ENCODE measurements at regions not wholly inside any gene's neighbourhood (a gene's known extent, or its start where the extent isn't known, plus 50 kb on each side); places are given as distances from the start of the nearest gene placed in this dataset.

- TF ChIP-seq SNAI2 (CRISPR knock-in tag; IDR thresholded peaks at IDR 0.05) = no peak
- ATAC-seq = no peak
Measured at GRCh38 chrX:149267878-149268813, 237.0 kb downstream of the IDS start.

DNA sequence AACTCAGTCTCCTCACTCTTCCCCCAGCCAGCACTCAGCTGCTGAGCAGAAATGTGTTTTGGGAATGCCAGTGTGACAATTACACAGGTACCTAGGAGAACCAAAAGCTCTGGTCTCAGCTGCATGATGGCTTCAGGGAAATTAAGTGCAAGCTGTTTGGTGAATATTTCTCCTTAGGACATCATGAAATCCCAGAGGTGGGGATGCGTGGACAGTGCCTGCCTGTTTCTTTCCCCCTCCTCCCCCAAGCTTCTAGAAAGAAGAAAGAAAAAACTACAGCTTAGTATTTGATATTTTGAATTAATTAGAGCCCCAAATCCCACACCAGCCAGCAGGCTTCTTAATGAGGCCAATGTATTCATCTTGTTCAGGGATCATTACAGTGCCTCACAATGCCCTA lies 243.0 kb downstream of the IDS start:
- TF ChIP-seq ZNF565 (CRISPR knock-in tag; conservative IDR thresholded peaks at IDR 0.05; ENCODE audit: low read depth) (no peak), TOX (CRISPR knock-in tag; IDR thresholded peaks at IDR 0.05; ENCODE audit: borderline replicate concordance) (no peak), OSR1 (CRISPR knock-in tag; IDR thresholded peaks at IDR 0.05) (no peak), ZFP30 (CRISPR knock-in tag; IDR thresholded peaks at IDR 0.05) (no peak), SNAI2 (CRISPR knock-in tag; IDR thresholded peaks at IDR 0.05) (no peak), ESRRG (CRISPR knock-in tag; IDR thresholded peaks at IDR 0.05) (no peak), RARB (CRISPR knock-in tag; IDR thresholded peaks at IDR 0.05) (no peak), CSDC2 (CRISPR knock-in tag; IDR thresholded peaks at IDR 0.05) (no peak), ZNF70 (CRISPR knock-in tag; IDR thresholded peaks at IDR 0.05) (no peak), TSHZ2 (CRISPR knock-in tag; IDR thresholded peaks at IDR 0.05) (no peak), BACH2 (CRISPR knock-in tag; IDR thresholded peaks at IDR 0.05; ENCODE audit: borderline replicate concordance) (no peak), PATZ1 (CRISPR knock-in tag; IDR thresholded peaks at IDR 0.05; ENCODE audit: borderline replicate concordance) (no peak), ZC3H10 (CRISPR knock-in tag; IDR thresholded peaks at IDR 0.05) (no peak), ZFP3 (CRISPR knock-in tag; IDR thresholded peaks at IDR 0.05) (no peak), CREB5 (CRISPR knock-in tag; IDR thresholded peaks at IDR 0.05; ENCODE audit: low read depth) (no peak), GLIS3 (CRISPR knock-in tag; IDR thresholded peaks at IDR 0.05) (no peak), PPARA (CRISPR knock-in tag; IDR thresholded peaks at IDR 0.05; ENCODE audit: borderline replicate concordance) (no peak), ARNTL (CRISPR knock-in tag; IDR thresholded peaks at IDR 0.05; ENCODE audit: borderline replicate concordance, low read depth) (no peak), ISL1 (CRISPR knock-in tag; IDR thresholded peaks at IDR 0.05) (no peak)
- TF ChIP-seq, protein P1, sequence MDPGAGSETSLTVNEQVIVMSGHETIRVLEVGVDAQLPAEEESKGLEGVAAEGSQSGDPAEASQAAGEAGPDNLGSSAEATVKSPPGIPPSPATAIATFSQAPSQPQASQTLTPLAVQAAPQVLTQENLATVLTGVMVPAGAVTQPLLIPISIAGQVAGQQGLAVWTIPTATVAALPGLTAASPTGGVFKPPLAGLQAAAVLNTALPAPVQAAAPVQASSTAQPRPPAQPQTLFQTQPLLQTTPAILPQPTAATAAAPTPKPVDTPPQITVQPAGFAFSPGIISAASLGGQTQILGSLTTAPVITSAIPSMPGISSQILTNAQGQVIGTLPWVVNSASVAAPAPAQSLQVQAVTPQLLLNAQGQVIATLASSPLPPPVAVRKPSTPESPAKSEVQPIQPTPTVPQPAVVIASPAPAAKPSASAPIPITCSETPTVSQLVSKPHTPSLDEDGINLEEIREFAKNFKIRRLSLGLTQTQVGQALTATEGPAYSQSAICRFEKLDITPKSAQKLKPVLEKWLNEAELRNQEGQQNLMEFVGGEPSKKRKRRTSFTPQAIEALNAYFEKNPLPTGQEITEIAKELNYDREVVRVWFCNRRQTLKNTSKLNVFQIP (CRISPR knock-in tag; IDR thresholded peaks at IDR 0.05; ENCODE audit: borderline replicate concordance, low read depth) = no peak
- no peak for ATAC-seq

DNA sequence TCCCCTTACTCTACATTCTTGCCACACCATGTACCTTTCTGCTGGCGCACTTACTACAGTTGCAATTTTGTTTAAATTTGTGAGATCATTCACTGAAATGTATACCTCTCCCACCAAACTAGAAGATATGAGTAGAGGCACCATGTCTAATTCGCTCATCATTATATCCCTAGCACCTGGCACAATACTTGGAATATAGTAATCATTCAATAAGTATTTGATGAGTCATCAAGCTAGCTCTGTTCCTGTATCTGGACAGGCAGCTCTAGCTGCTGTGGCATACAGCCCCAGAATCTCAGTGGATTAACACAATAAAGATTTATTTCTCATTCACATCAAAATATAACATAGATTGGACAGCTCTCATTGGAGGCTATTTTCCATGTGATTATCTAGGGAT lies 245.9 kb downstream of the IDS start:
- no peak for ATAC-seq
- no peak for TF ChIP-seq RARB (CRISPR knock-in tag; IDR thresholded peaks at IDR 0.05)
- TF ChIP-seq SNAI2 (CRISPR knock-in tag; IDR thresholded peaks at IDR 0.05) = no peak
- TF ChIP-seq ZNF70 (CRISPR knock-in tag; IDR thresholded peaks at IDR 0.05) = no peak
- no peak for TF ChIP-seq ZFP3 (CRISPR knock-in tag; IDR thresholded peaks at IDR 0.05)
- TF ChIP-seq CSDC2 (CRISPR knock-in tag; IDR thresholded peaks at IDR 0.05) = no peak
- no peak for TF ChIP-seq CREB5 (CRISPR knock-in tag; IDR thresholded peaks at IDR 0.05; ENCODE audit: low read depth)
- TF ChIP-seq ZNF565 (CRISPR knock-in tag; conservative IDR thresholded peaks at IDR 0.05; ENCODE audit: low read depth) = no peak
- no peak for TF ChIP-seq TSHZ2 (CRISPR knock-in tag; IDR thresholded peaks at IDR 0.05)
- TF ChIP-seq ARNTL (CRISPR knock-in tag; IDR thresholded peaks at IDR 0.05; ENCODE audit: borderline replicate concordance, low read depth) = no peak
- TF ChIP-seq, protein P1 (CRISPR knock-in tag; IDR thresholded peaks at IDR 0.05; ENCODE audit: borderline replicate concordance, low read depth) = no peak
- TF ChIP-seq ZFP30 (CRISPR knock-in tag; IDR thresholded peaks at IDR 0.05) = no peak

All from SK-N-SH treated with all-trans-retinoic acid at 6 μM for 48 hours (cell line).